ENCODE measurements at regions not wholly inside any gene's neighbourhood (a gene's known extent, or its start where the extent isn't known, plus 50 kb on each side); places are given as distances from the start of the nearest gene placed in this dataset.

DNA sequence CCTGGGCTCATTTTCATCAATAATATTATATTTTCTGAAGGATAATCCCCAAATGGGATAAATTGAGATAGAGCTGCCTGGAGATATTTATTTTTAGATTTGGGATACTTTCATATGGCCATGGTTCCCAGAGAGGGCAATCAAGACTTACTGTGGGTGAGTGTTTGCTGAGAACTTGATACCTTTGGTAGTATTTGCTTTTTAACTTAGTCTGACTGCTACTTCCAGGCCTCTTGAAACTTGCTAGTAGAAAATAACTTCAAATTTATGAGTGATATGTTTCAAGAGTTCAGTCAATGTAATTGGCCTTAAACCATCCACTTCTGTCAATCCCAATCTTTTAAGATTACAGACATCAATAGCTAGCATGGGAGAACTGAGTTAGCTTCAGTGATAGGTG lies 181.6 kb upstream of the POU3F4 start:
- DNase-seq (peak in 1 of 4 donors; percentile 16), ATAC-seq (peak; percentile 91)
- H3K4me3 ChIP-seq = no peak overlapping the region
- no peaks in the 10 kb centered on the region for H3K4me1 ChIP-seq
- H3K9me3 ChIP-seq = peaks cover 0 to 2% of the 10 kb centered on the region in 2 donors
- H3K36me3 ChIP-seq = no peaks in the 10 kb centered on the region
- no peak for TF ChIP-seq CTCF (IDR thresholded peaks at IDR 0.05)
- no peak overlapping the region for H3K27ac ChIP-seq
- H3K27me3 ChIP-seq = no peaks in the 10 kb centered on the region
- intact Hi-C loops (cut with DNase I) = no loop called here

- Histone ChIP-seq H3K4me3 (no peak overlapping the region), H3K4me1 (no peaks in the 10 kb centered on the region), H3K9me3 (no peaks in the 10 kb centered on the region), H3K36me3 (no peaks in the 10 kb centered on the region), H3K27ac (no peak overlapping the region), H3K27me3 (no peaks in the 10 kb centered on the region)
- no peak for TF ChIP-seq CTCF (IDR thresholded peaks at IDR 0.05)
- no peak for DNase-seq
- no peak for ATAC-seq
- intact Hi-C loops (cut with DNase I) = no loop called here
Observed at GRCh38 chrX:83333813-83334212, 174.3 kb upstream of the POU3F4 start.

DNA sequence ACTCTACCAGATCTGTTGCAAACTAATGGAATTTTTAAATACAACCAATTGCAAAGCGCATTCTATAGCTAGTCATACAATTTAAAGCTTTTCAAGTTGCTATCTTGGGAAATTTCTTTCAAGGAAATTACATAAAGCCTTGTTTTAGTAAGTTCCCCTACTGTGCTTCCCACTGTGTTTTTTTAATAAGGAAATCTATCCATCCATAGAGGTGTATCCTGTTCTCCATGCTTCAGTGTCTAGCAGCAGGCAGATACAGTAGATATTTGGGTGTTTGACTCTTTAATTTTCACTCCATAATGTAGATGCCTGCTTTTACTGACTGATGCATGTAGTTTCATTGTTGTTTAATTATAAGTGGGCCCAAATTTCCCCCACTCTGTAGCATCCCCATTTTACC lies 171.6 kb upstream of the POU3F4 start:
- DNase-seq = no peak
- no peaks in the 10 kb centered on the region for H3K9me3 ChIP-seq
- H3K27me3 ChIP-seq = no peaks in the 10 kb centered on the region
- TF ChIP-seq CTCF (IDR thresholded peaks at IDR 0.05) = no peak
- no peaks in the 10 kb centered on the region for H3K36me3 ChIP-seq
- H3K4me1 ChIP-seq = no peaks in the 10 kb centered on the region
- intact Hi-C loops (cut with DNase I) = no loop called here
- no peak for ATAC-seq
- H3K4me3 ChIP-seq = no peak overlapping the region
- no peak overlapping the region for H3K27ac ChIP-seq

DNA sequence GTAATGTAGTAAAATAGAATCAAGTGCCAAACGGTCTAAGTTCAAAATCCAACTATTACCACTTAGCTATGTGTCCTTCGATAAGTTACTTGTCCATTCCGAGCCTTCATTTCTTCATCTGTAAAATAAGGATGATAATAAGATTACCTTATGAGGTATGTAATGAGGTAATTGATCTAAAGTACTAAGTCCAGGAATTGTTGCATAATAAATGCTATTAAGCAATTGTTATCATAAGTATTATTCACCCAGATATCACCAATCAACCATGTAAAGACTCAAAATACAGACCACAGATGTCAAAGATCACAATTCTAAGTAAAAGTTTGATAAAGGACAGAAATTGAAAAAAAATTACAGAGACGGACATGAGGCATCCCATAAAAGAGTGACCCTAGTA lies 168.4 kb upstream of the POU3F4 start:
- no peaks in the 10 kb centered on the region for H3K27me3 ChIP-seq
- no peaks in the 10 kb centered on the region for H3K9me3 ChIP-seq
- no peak for ATAC-seq
- no peak for DNase-seq
- intact Hi-C loops (cut with DNase I) = no loop called here
- H3K4me3 ChIP-seq = no peak overlapping the region
- no peaks in the 10 kb centered on the region for H3K4me1 ChIP-seq
- TF ChIP-seq CTCF (IDR thresholded peaks at IDR 0.05) = no peak
- no peaks in the 10 kb centered on the region for H3K36me3 ChIP-seq
- no peak overlapping the region for H3K27ac ChIP-seq

DNA sequence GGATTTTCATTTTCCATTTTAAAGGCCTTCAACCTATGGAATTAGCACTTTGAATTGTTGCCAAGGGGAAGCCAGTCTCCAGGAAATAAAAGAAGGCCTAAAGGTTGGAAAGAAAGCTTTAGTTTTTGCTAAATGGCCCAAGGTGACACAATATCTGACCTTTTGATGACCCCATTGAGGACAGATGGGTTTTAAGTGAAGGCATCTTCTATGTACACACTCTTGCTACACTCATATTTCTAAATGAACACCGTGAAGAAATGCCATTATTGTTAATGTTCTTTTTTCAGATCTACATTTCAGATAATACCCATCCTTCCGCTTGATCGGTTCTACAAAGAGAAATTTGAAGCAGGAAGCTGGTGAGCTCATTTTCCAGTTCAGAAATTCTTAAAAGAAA lies 162.8 kb upstream of the POU3F4 start:
- TF ChIP-seq CTCF (IDR thresholded peaks at IDR 0.05) = no peak
- Histone ChIP-seq H3K9me3 (no peaks in the 10 kb centered on the region), H3K27ac (no peak overlapping the region), H3K4me1 (no peaks in the 10 kb centered on the region), H3K27me3 (no peaks in the 10 kb centered on the region), H3K4me3 (no peak overlapping the region), H3K36me3 (no peaks in the 10 kb centered on the region)
- intact Hi-C loops (cut with DNase I) = no loop called here
- DNase-seq (no peak), ATAC-seq (no peak)

All from left lung (tissue), 4 donors.